ENCODE measurements at regions not wholly inside any gene's neighbourhood (a gene's known extent, or its start where the extent isn't known, plus 50 kb on each side); places are given as distances from the start of the nearest gene placed in this dataset.
"Not testable (repeated sequence)": the region's sequence is repeated elsewhere in the genome, so short reads cannot be mapped to it uniquely, and the experiment has no call there.

GRCh38 chr19:30112666-30113065 lies 170.6 kb downstream of the URI1 start:
- no peaks in the 10 kb centered on the region for H3K9me2 ChIP-seq (replicated peaks; ENCODE audit: control insufficient read depth, low read length)
- H3K4me2 ChIP-seq (ENCODE audit: low read length): no peak overlapping the region
- H4K20me1 ChIP-seq (ENCODE audit: control insufficient read depth, insufficient read depth, low read depth, low read length): no peaks in the 10 kb centered on the region
- H3K9me3 ChIP-seq (ENCODE audit: control insufficient read depth, insufficient read depth, low read length): no peaks in the 10 kb centered on the region
- H3F3A ChIP-seq (ENCODE audit: control insufficient read depth, insufficient read depth): no peaks in the 10 kb centered on the region
- H3K36me3 ChIP-seq (ENCODE audit: control insufficient read depth, low read length): no peaks in the 10 kb centered on the region
- no peaks in the 10 kb centered on the region for H3K79me2 ChIP-seq (ENCODE audit: control insufficient read depth, low read length)
- H3K4me3 ChIP-seq (ENCODE audit: low read length): no peak overlapping the region
- no peaks in the 10 kb centered on the region for H3K4me1 ChIP-seq (ENCODE audit: control insufficient read depth, low read length)
- TF ChIP-seq CTCF (IDR thresholded peaks at IDR 0.05; ENCODE audit: low read depth, low read length, poor library complexity, severe bottlenecking): no peak
- H3K27me3 ChIP-seq (ENCODE audit: control insufficient read depth, low read length): no peaks in the 10 kb centered on the region
- H3K27ac ChIP-seq (ENCODE audit: low read depth, low read length): no peak overlapping the region

GRCh38 chr19:30113186-30113585 lies 171.1 kb downstream of the URI1 start:
- H3K27me3 ChIP-seq (ENCODE audit: control insufficient read depth, low read length): no peaks in the 10 kb centered on the region

GRCh38 chr19:30114095-30114494 lies 172.1 kb downstream of the URI1 start:
- not testable (repeated sequence) for H3F3A ChIP-seq (ENCODE audit: control insufficient read depth, insufficient read depth); H3K36me3 ChIP-seq (ENCODE audit: control insufficient read depth, low read length); H3K4me2 ChIP-seq (ENCODE audit: low read length); H3K4me1 ChIP-seq (ENCODE audit: control insufficient read depth, low read length); H3K4me3 ChIP-seq (ENCODE audit: low read length); H3K9me2 ChIP-seq (replicated peaks; ENCODE audit: control insufficient read depth, low read length); H3K79me2 ChIP-seq (ENCODE audit: control insufficient read depth, low read length); H3K27ac ChIP-seq (ENCODE audit: low read depth, low read length); H3K9me3 ChIP-seq (ENCODE audit: control insufficient read depth, insufficient read depth, low read length); H4K20me1 ChIP-seq (ENCODE audit: control insufficient read depth, insufficient read depth, low read depth, low read length); H3K27me3 ChIP-seq (ENCODE audit: control insufficient read depth, low read length)

More at GRCh38 chr19:30113186-30113585, 171.1 kb downstream of the URI1 start:
- Histone ChIP-seq H3K4me1 (ENCODE audit: control insufficient read depth, low read length) (no peaks in the 10 kb centered on the region), H3F3A (ENCODE audit: control insufficient read depth, insufficient read depth) (no peaks in the 10 kb centered on the region), H3K4me3 (ENCODE audit: low read length) (no peak overlapping the region), H3K27ac (ENCODE audit: low read depth, low read length) (no peak overlapping the region), H3K36me3 (ENCODE audit: control insufficient read depth, low read length) (no peaks in the 10 kb centered on the region), H3K9me2 (replicated peaks; ENCODE audit: control insufficient read depth, low read length) (no peaks in the 10 kb centered on the region), H4K20me1 (ENCODE audit: control insufficient read depth, insufficient read depth, low read depth, low read length) (no peaks in the 10 kb centered on the region), H3K79me2 (ENCODE audit: control insufficient read depth, low read length) (no peaks in the 10 kb centered on the region), H3K4me2 (ENCODE audit: low read length) (no peak overlapping the region), H3K9me3 (ENCODE audit: control insufficient read depth, insufficient read depth, low read length) (no peaks in the 10 kb centered on the region)
- no peak for TF ChIP-seq EZH2phosphoT487 (IDR thresholded peaks at IDR 0.05; ENCODE audit: borderline replicate concordance, low read length)
- no peak for TF ChIP-seq CTCF (IDR thresholded peaks at IDR 0.05; ENCODE audit: low read depth, low read length, poor library complexity, severe bottlenecking)

- TF ChIP-seq CTCF (IDR thresholded peaks at IDR 0.05; ENCODE audit: low read depth, low read length, poor library complexity, severe bottlenecking) (no peak), EZH2phosphoT487 (IDR thresholded peaks at IDR 0.05; ENCODE audit: borderline replicate concordance, low read length) (no peak)
- no peaks in the 10 kb centered on the region for H3K4me1 ChIP-seq (ENCODE audit: control insufficient read depth, low read length)
- no peaks in the 10 kb centered on the region for H4K20me1 ChIP-seq (ENCODE audit: control insufficient read depth, insufficient read depth, low read depth, low read length)
Observed at GRCh38 chr19:30115947-30116346, 173.9 kb downstream of the URI1 start.

More at GRCh38 chr19:30115947-30116346, 173.9 kb downstream of the URI1 start:
- no peak overlapping the region for H3K4me3 ChIP-seq (ENCODE audit: low read length)
- no peaks in the 10 kb centered on the region for H3F3A ChIP-seq (ENCODE audit: control insufficient read depth, insufficient read depth)
- no peak overlapping the region for H3K4me2 ChIP-seq (ENCODE audit: low read length)
- H3K9me2 ChIP-seq (replicated peaks; ENCODE audit: control insufficient read depth, low read length): no peaks in the 10 kb centered on the region
- no peaks in the 10 kb centered on the region for H3K36me3 ChIP-seq (ENCODE audit: control insufficient read depth, low read length)
- H3K79me2 ChIP-seq (ENCODE audit: control insufficient read depth, low read length): no peaks in the 10 kb centered on the region
- no peaks in the 10 kb centered on the region for H3K27me3 ChIP-seq (ENCODE audit: control insufficient read depth, low read length)
- no peak overlapping the region for H3K27ac ChIP-seq (ENCODE audit: low read depth, low read length)
- H3K9me3 ChIP-seq (ENCODE audit: control insufficient read depth, insufficient read depth, low read length): no peaks in the 10 kb centered on the region

All from DOHH2 (cell line).